Ishikawa (cell line): ENCODE measurements at regions not wholly inside any gene's neighbourhood (a gene's known extent, or its start where the extent isn't known, plus 50 kb on each side); places are given as distances from the start of the nearest gene placed in this dataset.

Experiments used
- CEBPB ChIP-seq: IDR thresholded peaks from 2 replicates; pipeline ENCODE4 v1.6.1; 2012
- CREB1 ChIP-seq: IDR thresholded peaks from 2 replicates; pipeline ENCODE4 v1.6.1; 2012; ENCODE audit warnings: low read depth
- EGR1 ChIP-seq: IDR thresholded peaks from 2 replicates; pipeline ENCODE4 v1.6.1; 2012
- EP300 ChIP-seq: IDR thresholded peaks from 2 replicates; pipeline ENCODE4 v1.6.1; 2012; ENCODE audit warnings: borderline replicate concordance
- FOXM1 ChIP-seq: IDR thresholded peaks from 2 replicates; pipeline ENCODE4 v1.6.1; 2012; ENCODE audit warnings: low read depth, borderline replicate concordance
- MAX ChIP-seq: IDR thresholded peaks from 2 replicates; pipeline ENCODE4 v1.6.1; 2012
- NFIC ChIP-seq: IDR thresholded peaks from 2 replicates; pipeline ENCODE4 v1.6.1; 2012
- RAD21 ChIP-seq: IDR thresholded peaks from 2 replicates; pipeline ENCODE4 v1.6.1; 2012; ENCODE audit warnings: low read depth
- REST ChIP-seq: IDR thresholded peaks from 2 replicates; pipeline ENCODE4 v1.6.1; 2012; ENCODE audit warnings: low read depth, mild to moderate bottlenecking
- TAF1 ChIP-seq: IDR thresholded peaks from 2 replicates; pipeline ENCODE4 v1.6.1; 2012; ENCODE audit warnings: low read depth, mild to moderate bottlenecking
- TCF12 ChIP-seq: IDR thresholded peaks from 2 replicates; pipeline ENCODE4 v1.6.1; 2012; ENCODE audit warnings: low read depth
- TEAD4 ChIP-seq: IDR thresholded peaks from 2 replicates; pipeline ENCODE4 v1.6.1; 2012
- USF1 ChIP-seq: IDR thresholded peaks from 2 replicates; pipeline ENCODE4 v1.6.1; 2012
- YY1 ChIP-seq: IDR thresholded peaks from 2 replicates; pipeline ENCODE4 v1.6.1; 2012; ENCODE audit warnings: low read depth
- ZBTB7A ChIP-seq: IDR thresholded peaks from 2 replicates; pipeline ENCODE4 v1.6.1; 2012; ENCODE audit warnings: low read depth

DNA sequence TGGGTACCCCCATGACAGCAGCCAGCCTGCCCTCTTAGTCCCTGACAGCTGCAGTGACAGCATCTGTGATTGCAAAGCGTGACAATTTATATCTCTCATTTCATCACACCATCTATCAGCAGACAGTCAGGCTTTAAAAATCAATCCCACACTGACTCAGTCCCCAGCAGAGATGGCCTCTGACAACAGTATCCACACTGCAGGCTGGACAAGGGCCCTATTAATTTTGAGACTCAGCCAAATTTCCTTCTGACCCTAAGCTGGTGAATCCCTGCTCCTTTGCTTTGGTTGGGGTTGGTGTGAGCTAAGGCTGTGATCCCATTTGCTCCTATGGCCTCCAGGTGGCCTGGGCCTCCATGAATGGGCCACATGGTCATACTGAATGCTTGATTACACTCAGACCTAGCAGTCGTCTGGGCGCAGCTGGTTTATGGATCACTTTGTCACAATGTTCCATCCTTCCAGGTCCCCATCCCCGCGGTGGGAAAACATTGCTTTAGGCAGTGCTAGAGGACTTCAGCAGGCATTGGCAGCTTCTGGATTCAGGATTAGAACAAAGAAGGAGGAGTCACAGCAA is 68.2 kb upstream of the B3GAT1 start:
- TF ChIP-seq TEAD4 (no peak), FOXM1 (no peak), TCF12 (no peak), YY1 (no peak)

GRCh38 chr11:134479206-134480135 is 67.4 kb upstream of the B3GAT1 start:
- TF ChIP-seq MAX (no peak), REST (no peak), TEAD4 (no peak), YY1 (no peak), CREB1 (no peak), ZBTB7A (no peak), EP300 (no peak), FOXM1 (no peak), TAF1 (no peak), EGR1 (no peak), NFIC (no peak), USF1 (no peak), CEBPB (no peak), TCF12 (no peak), RAD21 (no peak)

GRCh38 chr11:134478611-134479010 is 66.6 kb upstream of the B3GAT1 start:
- TF ChIP-seq FOXM1 (no peak), EGR1 (no peak), CEBPB (no peak), MAX (no peak), TEAD4 (no peak), TCF12 (no peak), ZBTB7A (no peak), REST (no peak), RAD21 (no peak), CREB1 (no peak), YY1 (no peak), EP300 (no peak), NFIC (no peak), TAF1 (no peak), USF1 (no peak)

GRCh38 chr11:134478176-134478575 is 66.1 kb upstream of the B3GAT1 start:
- TF ChIP-seq FOXM1 (no peak), MAX (no peak), ZBTB7A (no peak), TEAD4 (no peak), CEBPB (no peak), REST (no peak), YY1 (no peak), EP300 (no peak), TAF1 (no peak), CREB1 (no peak), NFIC (no peak), RAD21 (no peak), EGR1 (no peak), TCF12 (no peak)
